CD4-positive, alpha-beta T cell (primary cell): ENCODE measurements at regions not wholly inside any gene's neighbourhood (a gene's known extent, or its start where the extent isn't known, plus 50 kb on each side); places are given as distances from the start of the nearest gene placed in this dataset.

Experiments used
- ATAC-seq: fragments of 200-7000 bp; cut with Tn5 transposase; one replicate; pipeline ENCODE4 v1.10.0; 2022; ENCODE audit warnings: mild to moderate bottlenecking; ENCODE audit not compliant: poor library complexity
- CTCF ChIA-PET: fragments of 350-600 bp; sonication (Branson Sonifier 250); formaldehyde crosslinking; loops from one replicate; lab custom pipeline; 2021; ENCODE audit warnings: antibody characterized with exemption, inconsistent platforms; lab: Charles Lee
- POLR2A ChIA-PET: fragments of 350-600 bp; sonication (Branson Sonifier 250); formaldehyde crosslinking; loops from one replicate; lab custom pipeline; 2021; ENCODE audit warnings: antibody characterized with exemption, inconsistent platforms; lab: Charles Lee
- DNase-seq, 14 experiments: peaks; one replicate each; pipeline ENCODE4 v3.0.0-alpha.2; 2013 to 2020; ENCODE audit warnings: mixed read lengths in 2 of 14
- H3K27ac ChIP-seq, 2 donors: one replicate each; pipeline versions ENCODE4 v1.5.1 to v1.7.0; 2013; ENCODE audit warnings: low read length in 2 of 2, low read depth in 1 of 2, mild to moderate bottlenecking in 1 of 2
- H3K27me3 ChIP-seq, 2 experiments: 1 replicate in 1 of 2; 2 replicates in 1 of 2; pipeline versions ENCODE4 v1.6.1 to v1.7.0; 2013; ENCODE audit warnings: low read length in 2 of 2, control low read depth in 1 of 2, mild to moderate bottlenecking in 1 of 2, moderate library complexity in 1 of 2; ENCODE audit not compliant: insufficient read depth in 2 of 2, control insufficient read depth in 1 of 2
- H3K36me3 ChIP-seq: one replicate; pipeline ENCODE4 v1.6.1; 2013; ENCODE audit warnings: low read length, control low read depth; ENCODE audit not compliant: insufficient read depth
- H3K4me1 ChIP-seq: one replicate; pipeline ENCODE4 v1.6.1; 2013; ENCODE audit warnings: low read length, control low read depth; ENCODE audit not compliant: insufficient read depth
- H3K4me3 ChIP-seq: one replicate; pipeline ENCODE4 v1.5.1; 2013; ENCODE audit warnings: mild to moderate bottlenecking, low read length, moderate library complexity
- H3K9me3 ChIP-seq, 2 experiments: 1 replicate in 1 of 2; 2 replicates in 1 of 2; pipeline versions ENCODE4 v1.6.1 to v1.7.0; 2013; ENCODE audit warnings: low read length in 2 of 2, mild to moderate bottlenecking in 2 of 2, control low read depth in 1 of 2, moderate library complexity in 1 of 2; ENCODE audit not compliant: control insufficient read depth in 1 of 2, insufficient read depth in 1 of 2
- H3K27ac Mint-ChIP-seq: one replicate; pipeline ENCODE4 v1.8.0; 2020; ENCODE audit warnings: mixed read lengths
- H3K27me3 Mint-ChIP-seq: one replicate; pipeline ENCODE4 v1.8.0; 2021; ENCODE audit warnings: mixed read lengths
- H3K36me3 Mint-ChIP-seq: one replicate; pipeline ENCODE4 v1.8.0; 2021; ENCODE audit warnings: low read depth, mixed read lengths
- H3K4me1 Mint-ChIP-seq: one replicate; pipeline ENCODE4 v1.8.0; 2021; ENCODE audit warnings: low read depth, mixed read lengths
- H3K4me3 Mint-ChIP-seq: one replicate; pipeline ENCODE4 v1.8.0; 2020; ENCODE audit warnings: mild to moderate bottlenecking, mixed read lengths
- H3K9me3 Mint-ChIP-seq: one replicate; pipeline ENCODE4 v1.8.0; 2020; ENCODE audit warnings: mixed read lengths
- intact Hi-C, 2 experiments: fragments of 100-400 bp; cut with DNase I in 1 of 2; cut with micrococcal nuclease in 1 of 2; formaldehyde crosslinking; loops; one replicate each; pipeline versions ENCODE4 v1.15.1 to v1.9.0; 2023 to 2025; cut with DNase I, micrococcal nuclease
- TF ChIP-seq, protein P1 (sequence below): fragments of 200-600 bp; IDR thresholded peaks from one replicate; pipeline ENCODE4 v1.8.0; 2022; ENCODE audit warnings: antibody characterized with exemption, mild to moderate bottlenecking

DNA sequence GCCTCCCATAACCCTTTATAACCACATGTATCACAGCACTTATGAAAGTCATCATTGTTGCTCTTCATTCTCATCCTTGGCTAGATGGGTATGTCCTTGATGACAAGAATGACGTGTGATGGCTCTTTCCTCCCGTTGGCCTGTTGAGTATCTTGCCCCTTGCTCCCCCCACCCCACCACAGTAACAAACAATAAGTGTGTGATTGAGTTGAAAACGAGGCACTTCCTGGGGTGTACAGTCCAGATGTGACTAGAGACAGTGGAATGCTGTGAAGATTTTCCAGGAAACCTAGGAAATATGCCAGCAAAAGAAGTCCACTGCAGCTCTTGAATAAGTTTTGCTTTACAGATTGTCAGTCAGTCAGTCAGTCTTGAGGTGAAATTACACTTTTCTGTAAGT lies 262.5 kb downstream of the ELAVL2 start:
- no peaks in the 10 kb centered on the region for H3K36me3 Mint-ChIP-seq
- no peak for DNase-seq
- H3K9me3 ChIP-seq = peaks cover 0 to 4% of the 10 kb centered on the region in 2 experiments
- no peaks in the 10 kb centered on the region for H3K36me3 ChIP-seq
- H3K9me3 Mint-ChIP-seq = no peaks in the 10 kb centered on the region
- ChIA-PET POLR2A (no interaction called here), CTCF (no interaction called here)
- ATAC-seq = no peak
- H3K4me3 Mint-ChIP-seq = no peak overlapping the region
- no peak overlapping the region for H3K27ac Mint-ChIP-seq
- H3K27me3 Mint-ChIP-seq = no peaks in the 10 kb centered on the region
- intact Hi-C loops = no loop called here
- no peak overlapping the region for H3K27ac ChIP-seq
- no peaks in the 10 kb centered on the region for H3K4me1 ChIP-seq
- H3K4me3 ChIP-seq = no peak overlapping the region
- TF ChIP-seq, protein P1, sequence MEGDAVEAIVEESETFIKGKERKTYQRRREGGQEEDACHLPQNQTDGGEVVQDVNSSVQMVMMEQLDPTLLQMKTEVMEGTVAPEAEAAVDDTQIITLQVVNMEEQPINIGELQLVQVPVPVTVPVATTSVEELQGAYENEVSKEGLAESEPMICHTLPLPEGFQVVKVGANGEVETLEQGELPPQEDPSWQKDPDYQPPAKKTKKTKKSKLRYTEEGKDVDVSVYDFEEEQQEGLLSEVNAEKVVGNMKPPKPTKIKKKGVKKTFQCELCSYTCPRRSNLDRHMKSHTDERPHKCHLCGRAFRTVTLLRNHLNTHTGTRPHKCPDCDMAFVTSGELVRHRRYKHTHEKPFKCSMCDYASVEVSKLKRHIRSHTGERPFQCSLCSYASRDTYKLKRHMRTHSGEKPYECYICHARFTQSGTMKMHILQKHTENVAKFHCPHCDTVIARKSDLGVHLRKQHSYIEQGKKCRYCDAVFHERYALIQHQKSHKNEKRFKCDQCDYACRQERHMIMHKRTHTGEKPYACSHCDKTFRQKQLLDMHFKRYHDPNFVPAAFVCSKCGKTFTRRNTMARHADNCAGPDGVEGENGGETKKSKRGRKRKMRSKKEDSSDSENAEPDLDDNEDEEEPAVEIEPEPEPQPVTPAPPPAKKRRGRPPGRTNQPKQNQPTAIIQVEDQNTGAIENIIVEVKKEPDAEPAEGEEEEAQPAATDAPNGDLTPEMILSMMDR = no peak
- H3K27me3 ChIP-seq = no peaks in the 10 kb centered on the region
- no peaks in the 10 kb centered on the region for H3K4me1 Mint-ChIP-seq

DNA sequence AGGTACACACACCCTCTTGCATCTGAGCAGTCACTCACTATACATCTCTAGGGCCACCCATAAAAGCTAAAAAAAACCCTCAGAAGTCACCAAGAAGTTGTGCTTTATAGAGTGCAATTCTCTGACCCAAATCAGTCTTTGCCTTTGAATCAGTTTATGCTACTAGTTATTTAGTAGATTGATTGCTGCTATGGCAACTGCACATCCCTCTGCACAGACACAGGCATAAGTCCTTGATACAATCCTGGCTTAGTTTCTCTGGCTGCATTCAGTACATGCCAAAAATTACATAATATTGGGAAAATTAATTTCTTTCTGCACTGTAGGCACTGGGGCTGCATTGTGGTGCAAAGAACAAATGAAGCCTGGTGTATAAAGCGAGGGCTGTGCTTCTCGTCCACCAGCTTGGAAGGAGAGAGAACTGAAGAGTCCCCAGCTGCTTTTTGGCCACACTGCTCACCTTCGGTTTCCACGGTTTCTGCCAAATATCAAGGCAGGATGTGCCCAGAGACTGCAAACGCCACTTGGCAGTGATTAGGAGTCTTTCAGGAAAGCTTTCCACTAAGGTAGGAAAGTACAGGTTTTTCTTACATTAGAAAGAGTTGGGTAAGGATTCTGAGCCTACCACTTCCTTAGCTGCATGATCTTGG lies 258.4 kb downstream of the ELAVL2 start:
- ATAC-seq = no peak

DNA sequence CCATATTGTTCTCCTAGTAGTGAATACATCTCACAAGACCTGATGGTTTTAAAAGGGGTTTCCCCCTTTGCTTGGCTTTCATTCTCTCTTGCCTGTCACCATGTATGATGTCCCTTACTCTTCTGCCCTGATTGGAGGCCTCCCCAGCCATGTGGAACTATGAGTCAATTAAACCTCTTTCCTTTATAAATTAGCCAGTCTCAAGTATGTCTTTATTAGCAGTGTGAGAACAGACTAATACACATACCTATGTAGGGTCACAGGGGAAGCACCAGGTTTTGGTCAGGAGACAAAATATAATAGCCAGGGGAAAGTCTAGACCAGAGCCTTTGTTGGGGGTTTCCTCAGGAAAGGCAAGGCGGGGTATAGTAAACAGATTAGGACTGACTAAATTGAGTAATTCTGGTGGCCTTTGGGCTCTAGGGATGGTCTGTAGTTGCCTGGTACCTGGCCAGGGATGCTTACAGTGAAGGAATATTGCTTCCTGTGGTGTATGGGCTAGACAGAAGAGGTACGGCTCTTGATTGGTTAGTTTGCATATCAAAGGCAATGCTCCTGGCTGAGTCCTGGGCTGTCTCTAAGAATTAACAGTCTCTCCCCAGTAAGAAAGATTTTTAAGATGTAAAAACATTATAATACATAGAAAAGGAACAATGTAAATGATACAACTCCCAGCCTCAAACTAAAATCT lies 254.5 kb downstream of the ELAVL2 start:
- CTCF ChIA-PET = no interaction called here
- TF ChIP-seq, protein P1 = no peak

More for the DNA sequence above, 258.4 kb downstream of the ELAVL2 start:
- TF ChIP-seq, protein P1 = no peak
- ChIA-PET POLR2A (no interaction called here), CTCF (interaction anchor here (1.3 kb wide), 1 partner anchor 12 kb away, joined by 3 read pairs; no protein-coding TSS in a partner anchor)
- Histone ChIP-seq H3K4me1 (no peaks in the 10 kb centered on the region), H3K36me3 (no peaks in the 10 kb centered on the region), H3K27ac (no peak overlapping the region), H3K4me3 (no peak overlapping the region), H3K9me3 (peaks cover 0 to 4% of the 10 kb centered on the region in 2 experiments), H3K27me3 (no peaks in the 10 kb centered on the region)
- Mint-ChIP-seq H3K27me3 (no peaks in the 10 kb centered on the region), H3K4me3 (no peak overlapping the region), H3K27ac (no peak overlapping the region), H3K9me3 (peaks cover 6% of the 10 kb centered on the region), H3K4me1 (no peaks in the 10 kb centered on the region), H3K36me3 (no peaks in the 10 kb centered on the region)
- DNase-seq = no peak
- intact Hi-C loops = no loop called here

More for the DNA sequence above, 254.5 kb downstream of the ELAVL2 start:
- H3K27me3 ChIP-seq = no peaks in the 10 kb centered on the region
- no peak overlapping the region for H3K27ac Mint-ChIP-seq
- no peak overlapping the region for H3K4me3 ChIP-seq
- no peaks in the 10 kb centered on the region for H3K4me1 Mint-ChIP-seq
- no peak for DNase-seq
- no peaks in the 10 kb centered on the region for H3K9me3 ChIP-seq
- H3K27me3 Mint-ChIP-seq = no peaks in the 10 kb centered on the region
- H3K4me1 ChIP-seq = no peaks in the 10 kb centered on the region
- no peak for ATAC-seq
- no peaks in the 10 kb centered on the region for H3K36me3 Mint-ChIP-seq
- peaks cover 9% of the 10 kb centered on the region for H3K9me3 Mint-ChIP-seq
- H3K36me3 ChIP-seq = no peaks in the 10 kb centered on the region
- no peak overlapping the region for H3K4me3 Mint-ChIP-seq
- intact Hi-C loops = no loop called here
- no peak overlapping the region for H3K27ac ChIP-seq
- POLR2A ChIA-PET = no interaction called here
